ENCODE measurements at regions not wholly inside any gene's neighbourhood (a gene's known extent, or its start where the extent isn't known, plus 50 kb on each side); places are given as distances from the start of the nearest gene placed in this dataset.

- CTCF ChIA-PET (ENCODE audit: low intra/inter-chr PET ratio, low total read pairs), result no interaction called here
Measured at GRCh38 chr9:115766370-115766955, 387.1 kb upstream of the PAPPA start.

GRCh38 chr9:115770521-115770920 lies 383.1 kb upstream of the PAPPA start:
- H3K36me3 ChIP-seq (replicated peaks in 1 of 2; ENCODE audit: control insufficient read depth in 1 of 2, insufficient read depth in 2 of 2, low read length in 2 of 2), result no peaks in the 10 kb centered on the region
- in situ Hi-C loops (cut with HindIII; ENCODE audit: extremely low pct_ligation_motif_present, low pct_unique_long_range_greater_than_20kb), result loop anchor here (25.0 kb wide), 1 partner anchor 92 kb away; no protein-coding TSS in a partner anchor
- H3K4me2 ChIP-seq (ENCODE audit: low read depth, low read length), result no peak overlapping the region
- H3K9ac ChIP-seq (ENCODE audit: insufficient read depth, low read depth, low read length), result no peak overlapping the region
- intact Hi-C loops (cut with micrococcal nuclease; ENCODE audit: unreplicated experiment), result no loop called here
- H3K79me2 ChIP-seq (ENCODE audit: insufficient read depth, low read length), result no peaks in the 10 kb centered on the region
- no peaks in the 10 kb centered on the region for H3K27me3 ChIP-seq (ENCODE audit: control insufficient read depth in 1 of 2, insufficient read depth in 2 of 2, low read length in 2 of 2)
- H4K20me1 ChIP-seq (ENCODE audit: insufficient read depth, low read length), result no peaks in the 10 kb centered on the region
- CTCF ChIA-PET (ENCODE audit: low intra/inter-chr PET ratio, low total read pairs), result no interaction called here
- no peak overlapping the region for H3K27ac ChIP-seq (ENCODE audit: extremely low read length, insufficient read depth, low read length)
- no peak overlapping the region for H3K4me3 ChIP-seq (replicated peaks in 1 of 3; ENCODE audit: insufficient read depth in 1 of 3, low read depth in 2 of 3, low read length in 3 of 3)
- H2AFZ ChIP-seq (ENCODE audit: low read length), result no peak overlapping the region
- 7% methylated on average over 2 of the region's 2 CpGs for WGBS (ENCODE audit: low lambda C conversion rate)
- BruUV-seq (replicated peaks), result no TSS peak
- POLR2A ChIA-PET, result no interaction called here
- FAIRE-seq (no peak), DNase-seq (ENCODE audit: low spot score) (no peak), ATAC-seq (no peak)
- H3K9me3 ChIP-seq (ENCODE audit: low read length), result no peaks in the 10 kb centered on the region
- no peaks in the 10 kb centered on the region for H3K4me1 ChIP-seq (ENCODE audit: insufficient read depth, low read length)
- TF ChIP-seq TRIM24 (CRISPR knock-in tag; IDR thresholded peaks at IDR 0.05) (no peak), ZBTB40 (IDR thresholded peaks at IDR 0.05) (no peak), ZBTB40 (CRISPR knock-in tag; IDR thresholded peaks at IDR 0.05) (no peak)

More at GRCh38 chr9:115766370-115766955, 387.1 kb upstream of the PAPPA start:
- DNase-seq (ENCODE audit: low spot score) (no peak), FAIRE-seq (no peak), ATAC-seq (no peak)
- H3K4me1 ChIP-seq (ENCODE audit: insufficient read depth, low read length), result no peaks in the 10 kb centered on the region
- intact Hi-C loops (cut with micrococcal nuclease; ENCODE audit: unreplicated experiment) (no loop called here), in situ Hi-C loops (cut with HindIII; ENCODE audit: extremely low pct_ligation_motif_present, low pct_unique_long_range_greater_than_20kb) (loop anchor here (25.0 kb wide), 1 partner anchor 96 kb away; no protein-coding TSS in a partner anchor)
- H3K27me3 ChIP-seq (ENCODE audit: control insufficient read depth in 1 of 2, insufficient read depth in 2 of 2, low read length in 2 of 2), result no peaks in the 10 kb centered on the region
- no peak overlapping the region for H3K4me3 ChIP-seq (replicated peaks in 1 of 3; ENCODE audit: insufficient read depth in 1 of 3, low read depth in 2 of 3, low read length in 3 of 3)
- H3K9ac ChIP-seq (ENCODE audit: insufficient read depth, low read depth, low read length), result no peak overlapping the region
- H2AFZ ChIP-seq (ENCODE audit: low read length), result no peak overlapping the region
- no peaks in the 10 kb centered on the region for H3K9me3 ChIP-seq (ENCODE audit: low read length)
- no peak overlapping the region for H3K4me2 ChIP-seq (ENCODE audit: low read depth, low read length)
- no TSS peak for BruUV-seq (replicated peaks)
- H3K79me2 ChIP-seq (ENCODE audit: insufficient read depth, low read length), result no peaks in the 10 kb centered on the region
- no peak overlapping the region for H3K27ac ChIP-seq (ENCODE audit: extremely low read length, insufficient read depth, low read length)
- WGBS (ENCODE audit: low lambda C conversion rate), result 3% methylated on average over 5 of the region's 5 CpGs
- no peak for TF ChIP-seq MXD1 (CRISPR knock-in tag; IDR thresholded peaks at IDR 0.05)
- no peak for TF ChIP-seq TERF1 (CRISPR knock-in tag; IDR thresholded peaks at IDR 0.05)
- H3K36me3 ChIP-seq (replicated peaks in 1 of 2; ENCODE audit: control insufficient read depth in 1 of 2, insufficient read depth in 2 of 2, low read length in 2 of 2), result no peaks in the 10 kb centered on the region
- H4K20me1 ChIP-seq (ENCODE audit: insufficient read depth, low read length), result no peaks in the 10 kb centered on the region
- POLR2A ChIA-PET, result no interaction called here
